GM12874 (cell line): ENCODE measurements at regions not wholly inside any gene's neighbourhood (a gene's known extent, or its start where the extent isn't known, plus 50 kb on each side); places are given as distances from the start of the nearest gene placed in this dataset.

Experiments used
- CTCF ChIP-seq: IDR thresholded peaks from 2 replicates; pipeline ENCODE4 v1.5.1; 2011; ENCODE audit warnings: low read depth, mild to moderate bottlenecking, control low read depth, low read length, moderate library complexity; ENCODE audit not compliant: insufficient read depth

GRCh38 chr4:106869551-106869950 lies 166.6 kb downstream of the DKK2 start:
- no peak for TF ChIP-seq CTCF

- TF ChIP-seq CTCF, result no peak
These were observed 167.6 kb downstream of the DKK2 start for GRCh38 chr4:106868381-106869035.

- TF ChIP-seq CTCF, result no peak
These were observed 171.9 kb downstream of the DKK2 start for GRCh38 chr4:106864231-106864630.

GRCh38 chr4:106854569-106855351 lies 181.4 kb downstream of the DKK2 start:
- TF ChIP-seq CTCF, result no peak

GRCh38 chr4:106852426-106852825 lies 183.7 kb downstream of the DKK2 start:
- TF ChIP-seq CTCF, result no peak

GRCh38 chr4:106851726-106852125 lies 184.4 kb downstream of the DKK2 start:
- TF ChIP-seq CTCF, result no peak

- TF ChIP-seq CTCF, result no peak
These were observed 185.4 kb downstream of the DKK2 start for GRCh38 chr4:106850691-106851090.
